ENCODE measurements at regions not wholly inside any gene's neighbourhood (a gene's known extent, or its start where the extent isn't known, plus 50 kb on each side); places are given as distances from the start of the nearest gene placed in this dataset.

DNA sequence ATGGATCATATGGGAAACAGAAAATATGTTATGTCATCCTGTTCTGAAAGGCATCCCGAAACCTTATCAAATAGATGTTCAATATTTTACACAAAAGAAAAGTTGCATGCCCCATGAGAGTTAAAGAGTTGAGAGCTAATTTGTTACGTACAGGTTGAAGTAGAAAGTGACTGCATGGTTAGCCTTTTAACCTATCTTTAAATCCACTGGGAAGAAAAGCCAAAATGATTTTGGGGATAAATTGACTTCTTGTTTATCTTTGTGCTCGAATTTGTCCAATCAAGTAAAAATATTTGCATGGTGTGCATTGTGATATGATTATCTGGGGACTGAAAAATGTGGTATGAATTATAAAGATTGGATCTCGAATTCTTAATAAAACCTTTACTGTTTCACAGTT lies 230.1 kb downstream of the POSTN start (continued):
- TF ChIP-seq YY1 (IDR thresholded peaks at IDR 0.05; ENCODE audit: extremely low read depth, insufficient replicate concordance, low read depth, low read length) = no peak
- TF ChIP-seq CBX3 (IDR thresholded peaks at IDR 0.05; ENCODE audit: low read depth) = no peak
- no peak for TF ChIP-seq TCF7L2 (IDR thresholded peaks at IDR 0.05; ENCODE audit: borderline replicate concordance, extremely low read depth, insufficient read depth, insufficient read length)
- no peak for TF ChIP-seq SIN3A (IDR thresholded peaks at IDR 0.05; ENCODE audit: low read depth)

- intact Hi-C loops (cut with micrococcal nuclease) = no loop called here
- POLR2A ChIA-PET = no interaction called here
Observed at GRCh38 chr13:37366044-37366770, 232.4 kb downstream of the POSTN start.

More at GRCh38 chr13:37366044-37366770, 232.4 kb downstream of the POSTN start:
- Histone ChIP-seq H3K9me2 (ENCODE audit: insufficient read depth) (no peaks in the 10 kb centered on the region), H3K4me3 (replicated peaks in 1 of 2; ENCODE audit: low read depth in 1 of 2, low read length in 2 of 2) (no peak overlapping the region), H3K36me3 (ENCODE audit: control insufficient read depth in 1 of 2, insufficient read depth in 2 of 2, low read length in 2 of 2) (no peaks in the 10 kb centered on the region), H3K9ac (ENCODE audit: low read length) (no peak overlapping the region), H3K27me3 (ENCODE audit: insufficient read depth, low read length) (no peaks in the 10 kb centered on the region), H3K4me1 (ENCODE audit: control insufficient read depth in 1 of 2, insufficient read depth in 2 of 2, low read length in 2 of 2) (no peaks in the 10 kb centered on the region), H3K79me2 (ENCODE audit: insufficient read depth, low read length) (no peaks in the 10 kb centered on the region), H3K9me3 (ENCODE audit: control insufficient read depth in 1 of 2, insufficient read depth in 1 of 2, low read depth in 1 of 2, low read length in 2 of 2) (peaks cover 4 to 18% of the 10 kb centered on the region in 2 experiments; a peak in 2 of 4 replicates), H2AFZ (ENCODE audit: low read depth, low read length, poor library complexity, severe bottlenecking) (no peak overlapping the region), H4K20me1 (ENCODE audit: insufficient read depth) (no peaks in the 10 kb centered on the region), H3K27ac (ENCODE audit: low read depth, low read length) (no peak overlapping the region), H3K4me2 (ENCODE audit: low read length) (no peak overlapping the region)
- no TSS peak for BruUV-seq (replicated peaks)
- ChIA-PET CTCF (no interaction called here), RAD21 (ENCODE audit: low non-redundant PET in 1 of 2, low total read pairs in 2 of 2, uncharacterized antibody in 2 of 2, unreplicated experiment in 2 of 2) (no interaction called here)
- DNase-seq (ENCODE audit: low read depth, low spot score) (no peak), ATAC-seq (no peak)
- TF ChIP-seq RAD21 (IDR thresholded peaks at IDR 0.05; ENCODE audit: low read depth) (no peak), ZFX (IDR thresholded peaks at IDR 0.05) (no peak), SP1 (IDR thresholded peaks at IDR 0.05; ENCODE audit: low read depth) (no peak), SRF (IDR thresholded peaks at IDR 0.05; ENCODE audit: low read depth) (no peak), CEBPB (IDR thresholded peaks at IDR 0.05; ENCODE audit: low read depth) (no peak), EGR1 (IDR thresholded peaks at IDR 0.05; ENCODE audit: low read depth) (no peak), CBX3 (IDR thresholded peaks at IDR 0.05; ENCODE audit: low read depth) (no peak)
- TF ChIP-seq, protein P1, sequence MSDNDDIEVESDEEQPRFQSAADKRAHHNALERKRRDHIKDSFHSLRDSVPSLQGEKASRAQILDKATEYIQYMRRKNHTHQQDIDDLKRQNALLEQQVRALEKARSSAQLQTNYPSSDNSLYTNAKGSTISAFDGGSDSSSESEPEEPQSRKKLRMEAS (IDR thresholded peaks at IDR 0.05) = no peak

All from HCT116 (cell line).